HEK293 (cell line): ENCODE measurements at regions not wholly inside any gene's neighbourhood (a gene's known extent, or its start where the extent isn't known, plus 50 kb on each side); places are given as distances from the start of the nearest gene placed in this dataset.
A peak's percentile ranks its signal among the peaks of the same experiment; 100 is the strongest.

Experiments used
- CTCF ChIA-PET: fragments of 350-600 bp; formaldehyde crosslinking; extraction: SDS; loops from one replicate; lab custom pipeline; 2021; ENCODE audit warnings: antibody characterized with exemption; lab: Yijun Ruan, JAX
- POLR2A ChIA-PET: fragments of 300-600 bp; formaldehyde crosslinking; extraction: SDS; loops from one replicate; lab custom pipeline; 2020; ENCODE audit warnings: antibody characterized with exemption, inconsistent platforms; lab: Yijun Ruan, JAX
- H3K27ac ChIP-seq: fragments of 200-500 bp; sonication (Bioruptor generic); 2 replicates; pipeline ENCODE4 v1.5.1; 2014; ENCODE audit warnings: low read depth, low read length, control low read depth, inconsistent platforms; ENCODE audit errors: extremely low read depth
- H3K36me3 ChIP-seq, 2 experiments: fragments of 200-500 bp in 1 of 2; sonication (Bioruptor generic) in 1 of 2; 1 replicate in 1 of 2; 2 replicates in 1 of 2; pipeline ENCODE4 v1.5.1; 2014 to 2017; ENCODE audit warnings: inconsistent platforms in 2 of 2, low read length in 2 of 2; ENCODE audit not compliant: control insufficient read depth in 2 of 2, insufficient read depth in 1 of 2
- H3K4me1 ChIP-seq: fragments of 200-500 bp; sonication (Bioruptor generic); 2 replicates; pipeline ENCODE4 v1.5.1; 2014; ENCODE audit warnings: mild to moderate bottlenecking, low read length, inconsistent platforms; ENCODE audit not compliant: control insufficient read depth, insufficient read depth
- H3K4me3 ChIP-seq: 2 replicates; pipeline ENCODE4 v1.5.1; 2011; ENCODE audit warnings: low read depth, mild to moderate bottlenecking, control low read depth, low read length, moderate library complexity
- H3K9me3 ChIP-seq: fragments of 200-500 bp; sonication (Bioruptor generic); 2 replicates; pipeline ENCODE4 v1.5.1; 2014; ENCODE audit warnings: low read depth, low read length, inconsistent platforms; ENCODE audit not compliant: control insufficient read depth, insufficient read depth
- EGR2 ChIP-seq: fragments of 450-650 bp; formaldehyde crosslinking; IDR thresholded peaks from 2 replicates; pipeline ENCODE4 v1.5.1; 2016; ENCODE audit warnings: low read depth, missing biosample characterization, missing genetic modification characterization
- HIC1 ChIP-seq: fragments of 450-650 bp; formaldehyde crosslinking; IDR thresholded peaks from 2 replicates; pipeline ENCODE4 v1.5.1; 2016; ENCODE audit warnings: missing biosample characterization, missing genetic modification characterization
- MYNN ChIP-seq: fragments of 450-650 bp; formaldehyde crosslinking; IDR thresholded peaks from 2 replicates; pipeline ENCODE4 v1.5.1; 2016; ENCODE audit warnings: missing biosample characterization, missing genetic modification characterization, borderline replicate concordance
- OVOL3 ChIP-seq: fragments of 450-650 bp; formaldehyde crosslinking; IDR thresholded peaks from 2 replicates; pipeline ENCODE4 v1.5.1; 2016; ENCODE audit warnings: missing biosample characterization, missing genetic modification characterization
- PRDM1 ChIP-seq: fragments of 450-650 bp; formaldehyde crosslinking; IDR thresholded peaks from 2 replicates; pipeline ENCODE4; 2016; ENCODE audit warnings: missing biosample characterization, missing genetic modification characterization
- SETDB1 ChIP-seq: IDR thresholded peaks from one replicate; pipeline ENCODE4 v1.6.1; 2017; ENCODE audit warnings: mild to moderate bottlenecking, low read length, moderate library complexity, mixed read lengths; ENCODE audit not compliant: insufficient read length
- ZBTB17 ChIP-seq: fragments of 450-650 bp; formaldehyde crosslinking; IDR thresholded peaks from 2 replicates; pipeline ENCODE4 v1.5.1; 2016; ENCODE audit warnings: missing biosample characterization, missing genetic modification characterization
- ZBTB6 ChIP-seq: fragments of 450-650 bp; formaldehyde crosslinking; IDR thresholded peaks from 2 replicates; pipeline ENCODE4 v1.5.1; 2017; ENCODE audit warnings: missing biosample characterization, missing genetic modification characterization
- ZEB2 ChIP-seq: fragments of 450-650 bp; formaldehyde crosslinking; IDR thresholded peaks from 2 replicates; pipeline ENCODE4 v1.5.1; 2016; ENCODE audit warnings: missing biosample characterization, missing genetic modification characterization
- ZFHX2 ChIP-seq: fragments of 450-650 bp; formaldehyde crosslinking; conservative IDR thresholded peaks from 2 replicates; pipeline ENCODE4 v1.5.1; 2016; ENCODE audit warnings: missing biosample characterization, missing genetic modification characterization
- ZNF121 ChIP-seq: fragments of 450-650 bp; formaldehyde crosslinking; IDR thresholded peaks from 2 replicates; pipeline ENCODE4 v1.5.1; 2016; ENCODE audit warnings: missing biosample characterization, missing genetic modification characterization
- ZNF140 ChIP-seq: fragments of 450-650 bp; formaldehyde crosslinking; IDR thresholded peaks from 2 replicates; pipeline ENCODE4 v1.5.1; 2016; ENCODE audit warnings: missing biosample characterization, missing genetic modification characterization
- ZNF202 ChIP-seq: fragments of 450-650 bp; formaldehyde crosslinking; IDR thresholded peaks from 2 replicates; pipeline ENCODE4 v1.5.1; 2016; ENCODE audit warnings: missing biosample characterization, missing genetic modification characterization, borderline replicate concordance
- ZNF23 ChIP-seq: fragments of 450-650 bp; formaldehyde crosslinking; IDR thresholded peaks from 2 replicates; pipeline ENCODE4 v1.5.1; 2016; ENCODE audit warnings: missing biosample characterization, missing genetic modification characterization, borderline replicate concordance
- ZNF354C ChIP-seq: fragments of 450-650 bp; formaldehyde crosslinking; IDR thresholded peaks from 2 replicates; pipeline ENCODE4 v1.5.1; 2016; ENCODE audit warnings: missing biosample characterization, missing genetic modification characterization, low read depth, borderline replicate concordance
- ZNF513 ChIP-seq: fragments of 450-650 bp; IDR thresholded peaks from 2 replicates; pipeline ENCODE4 v1.5.1; 2018; ENCODE audit warnings: missing biosample characterization, missing genetic modification characterization
- ZNF626 ChIP-seq: fragments of 450-650 bp; sonication (Bioruptor Pico); formaldehyde crosslinking; IDR thresholded peaks from 2 replicates; pipeline ENCODE4 v1.5.1; 2018; ENCODE audit warnings: missing biosample characterization, missing genetic modification characterization, inconsistent platforms
- ZNF701 ChIP-seq: fragments of 450-650 bp; formaldehyde crosslinking; IDR thresholded peaks from 2 replicates; pipeline ENCODE4 v1.5.1; 2016; ENCODE audit warnings: missing biosample characterization, missing genetic modification characterization
- ZNF792 ChIP-seq: fragments of 450-650 bp; formaldehyde crosslinking; IDR thresholded peaks from 2 replicates; pipeline ENCODE4 v1.5.1; 2016; ENCODE audit warnings: missing biosample characterization, missing genetic modification characterization
- ZSCAN30 ChIP-seq: fragments of 450-650 bp; IDR thresholded peaks from 2 replicates; pipeline ENCODE4 v1.5.1; 2018; ENCODE audit warnings: missing biosample characterization, mild to moderate bottlenecking, missing genetic modification characterization, moderate library complexity
- TF ChIP-seq, protein P1 (sequence below): fragments of 450-650 bp; formaldehyde crosslinking; IDR thresholded peaks from 2 replicates; pipeline ENCODE4 v1.5.1; 2016; ENCODE audit warnings: missing biosample characterization, missing genetic modification characterization, borderline replicate concordance
- TF ChIP-seq, protein P2 (sequence below): fragments of 450-650 bp; formaldehyde crosslinking; IDR thresholded peaks from 2 replicates; pipeline ENCODE4 v1.5.1; 2016; ENCODE audit warnings: missing biosample characterization, missing genetic modification characterization
- TF ChIP-seq, protein P3 (sequence below): fragments of 450-650 bp; formaldehyde crosslinking; IDR thresholded peaks from 2 replicates; pipeline ENCODE4 v1.5.1; 2016; ENCODE audit warnings: missing biosample characterization, missing genetic modification characterization

DNA sequence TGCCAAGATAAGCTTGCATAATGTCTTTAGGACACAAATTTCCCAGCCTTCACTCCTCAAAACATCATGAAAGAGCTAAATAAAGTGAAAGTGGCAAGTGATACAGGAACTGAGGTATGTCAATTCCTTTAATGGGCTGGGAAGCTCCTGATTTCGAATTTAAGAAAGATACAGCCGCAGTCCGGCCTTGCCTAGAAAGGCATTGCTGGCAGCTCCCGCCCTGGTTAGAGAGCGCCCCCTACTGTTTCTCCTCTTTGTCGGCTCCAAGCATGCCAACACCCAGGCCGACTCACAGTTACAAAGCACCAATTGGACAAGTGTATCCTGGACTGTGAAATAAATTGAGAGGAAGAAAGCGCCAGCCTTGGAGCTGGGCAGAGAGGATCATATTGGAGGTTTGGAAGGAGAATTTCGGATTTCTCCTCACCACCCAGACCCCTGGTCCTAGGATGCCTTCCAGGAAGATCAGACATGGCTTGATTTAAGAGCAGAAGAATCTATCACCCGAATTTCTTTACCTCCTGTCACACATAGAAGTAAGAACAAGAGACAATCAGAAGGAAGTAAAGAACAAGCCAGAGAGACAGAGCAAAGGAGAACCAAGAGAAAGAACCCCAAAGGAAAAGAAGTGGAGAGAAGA lies 84.0 kb downstream of the FAM76B start (continued):
- TF ChIP-seq, protein P1, sequence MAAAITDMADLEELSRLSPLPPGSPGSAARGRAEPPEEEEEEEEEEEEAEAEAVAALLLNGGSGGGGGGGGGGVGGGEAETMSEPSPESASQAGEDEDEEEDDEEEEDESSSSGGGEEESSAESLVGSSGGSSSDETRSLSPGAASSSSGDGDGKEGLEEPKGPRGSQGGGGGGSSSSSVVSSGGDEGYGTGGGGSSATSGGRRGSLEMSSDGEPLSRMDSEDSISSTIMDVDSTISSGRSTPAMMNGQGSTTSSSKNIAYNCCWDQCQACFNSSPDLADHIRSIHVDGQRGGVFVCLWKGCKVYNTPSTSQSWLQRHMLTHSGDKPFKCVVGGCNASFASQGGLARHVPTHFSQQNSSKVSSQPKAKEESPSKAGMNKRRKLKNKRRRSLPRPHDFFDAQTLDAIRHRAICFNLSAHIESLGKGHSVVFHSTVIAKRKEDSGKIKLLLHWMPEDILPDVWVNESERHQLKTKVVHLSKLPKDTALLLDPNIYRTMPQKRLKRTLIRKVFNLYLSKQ: no peak
- TF ChIP-seq ZBTB17 (tag by site-specific recombination): peak; percentile 27; the same call in 1 of the 2 replicates
- TF ChIP-seq PRDM1 (tag by site-specific recombination): peak; percentile 44; the same call in 1 of the 2 replicates
- no peak for TF ChIP-seq ZFHX2 (tag by site-specific recombination)
- TF ChIP-seq ZBTB6 (tag by site-specific recombination): no peak
- TF ChIP-seq, protein P2, sequence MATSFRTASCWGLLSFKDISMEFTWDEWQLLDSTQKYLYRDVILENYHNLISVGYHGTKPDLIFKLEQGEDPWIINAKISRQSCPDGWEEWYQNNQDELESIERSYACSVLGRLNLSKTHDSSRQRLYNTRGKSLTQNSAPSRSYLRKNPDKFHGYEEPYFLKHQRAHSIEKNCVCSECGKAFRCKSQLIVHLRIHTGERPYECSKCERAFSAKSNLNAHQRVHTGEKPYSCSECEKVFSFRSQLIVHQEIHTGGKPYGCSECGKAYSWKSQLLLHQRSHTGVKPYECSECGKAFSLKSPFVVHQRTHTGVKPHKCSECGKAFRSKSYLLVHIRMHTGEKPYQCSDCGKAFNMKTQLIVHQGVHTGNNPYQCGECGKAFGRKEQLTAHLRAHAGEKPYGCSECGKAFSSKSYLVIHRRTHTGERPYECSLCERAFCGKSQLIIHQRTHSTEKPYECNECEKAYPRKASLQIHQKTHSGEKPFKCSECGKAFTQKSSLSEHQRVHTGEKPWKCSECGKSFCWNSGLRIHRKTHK (tag by site-specific recombination): no peak
- no peak for TF ChIP-seq ZEB2 (tag by site-specific recombination)
- no peak for TF ChIP-seq ZNF513 (tag by site-specific recombination)
- no peak for TF ChIP-seq ZSCAN30
- TF ChIP-seq, protein P3, sequence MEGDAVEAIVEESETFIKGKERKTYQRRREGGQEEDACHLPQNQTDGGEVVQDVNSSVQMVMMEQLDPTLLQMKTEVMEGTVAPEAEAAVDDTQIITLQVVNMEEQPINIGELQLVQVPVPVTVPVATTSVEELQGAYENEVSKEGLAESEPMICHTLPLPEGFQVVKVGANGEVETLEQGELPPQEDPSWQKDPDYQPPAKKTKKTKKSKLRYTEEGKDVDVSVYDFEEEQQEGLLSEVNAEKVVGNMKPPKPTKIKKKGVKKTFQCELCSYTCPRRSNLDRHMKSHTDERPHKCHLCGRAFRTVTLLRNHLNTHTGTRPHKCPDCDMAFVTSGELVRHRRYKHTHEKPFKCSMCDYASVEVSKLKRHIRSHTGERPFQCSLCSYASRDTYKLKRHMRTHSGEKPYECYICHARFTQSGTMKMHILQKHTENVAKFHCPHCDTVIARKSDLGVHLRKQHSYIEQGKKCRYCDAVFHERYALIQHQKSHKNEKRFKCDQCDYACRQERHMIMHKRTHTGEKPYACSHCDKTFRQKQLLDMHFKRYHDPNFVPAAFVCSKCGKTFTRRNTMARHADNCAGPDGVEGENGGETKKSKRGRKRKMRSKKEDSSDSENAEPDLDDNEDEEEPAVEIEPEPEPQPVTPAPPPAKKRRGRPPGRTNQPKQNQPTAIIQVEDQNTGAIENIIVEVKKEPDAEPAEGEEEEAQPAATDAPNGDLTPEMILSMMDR (tag by site-specific recombination): peak; percentile 58; the same call in 1 of the 2 replicates
- TF ChIP-seq ZNF202 (tag by site-specific recombination): no peak
- TF ChIP-seq ZNF626 (tag by site-specific recombination): no peak
- no peak for TF ChIP-seq SETDB1
- no peak for TF ChIP-seq ZNF23 (tag by site-specific recombination)
- no peak for TF ChIP-seq OVOL3 (tag by site-specific recombination)
- TF ChIP-seq, all 188 proteins: peak for 5

DNA sequence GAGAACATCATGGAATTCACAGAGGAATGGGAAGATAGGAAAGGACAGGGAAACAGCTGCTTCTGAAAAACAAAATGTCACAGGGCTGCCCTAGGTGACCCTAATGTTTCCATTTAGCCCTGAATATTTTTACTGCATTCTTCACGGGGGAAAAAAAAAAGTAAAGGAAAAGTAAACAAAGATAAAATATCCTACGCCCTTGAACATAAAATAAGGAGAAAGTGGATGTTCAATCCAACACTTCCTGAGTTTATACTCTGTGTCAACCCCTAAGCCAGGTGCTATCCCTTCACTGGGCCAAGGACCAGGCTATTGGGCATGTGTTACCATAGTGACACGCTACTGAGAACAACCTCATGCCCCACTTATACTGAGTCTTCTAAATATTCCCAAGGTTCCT lies 84.7 kb downstream of the FAM76B start:
- Histone ChIP-seq H3K9me3 (no peaks in the 10 kb centered on the region), H3K27ac (no peak overlapping the region), H3K4me3 (no peak overlapping the region), H3K4me1 (no peaks in the 10 kb centered on the region), H3K36me3 (no peaks in the 10 kb centered on the region)
- POLR2A ChIA-PET: interaction anchor here (1.0 to 1.3 kb wide), 2 partner anchors 474 to 475 kb away, joined by 3 to 5 read pairs; partner anchors contain the start of gene SESN3
- CTCF ChIA-PET: interaction anchor here (0.6 to 8.1 kb wide), 74 partner anchors 8 to 1081 kb away, joined by 3 to 169 read pairs (median 4); partner anchors contain the start of genes SESN3 and SRSF8
- TF ChIP-seq EGR2 (tag by site-specific recombination): no peak
- TF ChIP-seq ZNF140 (tag by site-specific recombination): no peak
- no peak for TF ChIP-seq MYNN (tag by site-specific recombination)
- TF ChIP-seq ZNF701 (tag by site-specific recombination): no peak
- no peak for TF ChIP-seq ZNF121 (tag by site-specific recombination)
- no peak for TF ChIP-seq ZNF354C (tag by site-specific recombination)
- TF ChIP-seq HIC1: no peak
- TF ChIP-seq ZNF792: no peak
